ENCODE measurements at regions not wholly inside any gene's neighbourhood (a gene's known extent, or its start where the extent isn't known, plus 50 kb on each side); places are given as distances from the start of the nearest gene placed in this dataset.

- Histone ChIP-seq H3K27me3 (ENCODE audit: insufficient read depth, low read length) (no peaks in the 10 kb centered on the region), H3K4me1 (ENCODE audit: insufficient read depth, low read length) (no peaks in the 10 kb centered on the region), H3K4me3 (ENCODE audit: insufficient read depth, low read length) (no peak overlapping the region)
Measured at GRCh38 chr2:195162194-195162593, 494.8 kb upstream of the SLC39A10 start.

GRCh38 chr2:195160963-195161362 is 496.1 kb upstream of the SLC39A10 start:
- Histone ChIP-seq H3K36me3 (ENCODE audit: insufficient read depth, low read length) (no peaks in the 10 kb centered on the region), H3K4me1 (ENCODE audit: insufficient read depth, low read length) (no peaks in the 10 kb centered on the region), H3K9me3 (ENCODE audit: low read depth, low read length) (peaks cover 2% of the 10 kb centered on the region), H3K27me3 (ENCODE audit: insufficient read depth, low read length) (no peaks in the 10 kb centered on the region), H3K27ac (ENCODE audit: low read depth, low read length) (no peak overlapping the region), H3K79me2 (ENCODE audit: insufficient read depth, low read length) (no peaks in the 10 kb centered on the region), H3K4me2 (ENCODE audit: insufficient read depth, low read length) (no peak overlapping the region), H3K4me3 (ENCODE audit: insufficient read depth, low read length) (no peak overlapping the region), H2AFZ (ENCODE audit: low read length) (no peak overlapping the region), H4K20me1 (ENCODE audit: insufficient read depth, low read length) (no peaks in the 10 kb centered on the region)
- DNase-seq (ENCODE audit: insufficient read length, low spot score, missing footprints): no peak
- no peak for TF ChIP-seq CTCF (IDR thresholded peaks at IDR 0.05; ENCODE audit: extremely low read depth, low read depth, low read length)

More at GRCh38 chr2:195162194-195162593, 494.8 kb upstream of the SLC39A10 start:
- no peaks in the 10 kb centered on the region for H4K20me1 ChIP-seq (ENCODE audit: insufficient read depth, low read length)
- H3K36me3 ChIP-seq (ENCODE audit: insufficient read depth, low read length): no peaks in the 10 kb centered on the region
- H2AFZ ChIP-seq (ENCODE audit: low read length): no peak overlapping the region
- DNase-seq (ENCODE audit: insufficient read length, low spot score, missing footprints): no peak
- H3K4me2 ChIP-seq (ENCODE audit: insufficient read depth, low read length): no peak overlapping the region
- no peak for TF ChIP-seq CTCF (IDR thresholded peaks at IDR 0.05; ENCODE audit: extremely low read depth, low read depth, low read length)
- H3K79me2 ChIP-seq (ENCODE audit: insufficient read depth, low read length): no peaks in the 10 kb centered on the region
- H3K27ac ChIP-seq (ENCODE audit: low read depth, low read length): no peak overlapping the region
- peaks cover 2% of the 10 kb centered on the region for H3K9me3 ChIP-seq (ENCODE audit: low read depth, low read length)

- DNase-seq (ENCODE audit: insufficient read length, low spot score, missing footprints): no peak
- H3K4me2 ChIP-seq (ENCODE audit: insufficient read depth, low read length): no peak overlapping the region
- no peaks in the 10 kb centered on the region for H3K27me3 ChIP-seq (ENCODE audit: insufficient read depth, low read length)
- H3K4me3 ChIP-seq (ENCODE audit: insufficient read depth, low read length): no peak overlapping the region
- no peak for TF ChIP-seq CTCF (IDR thresholded peaks at IDR 0.05; ENCODE audit: extremely low read depth, low read depth, low read length)
- no peaks in the 10 kb centered on the region for H3K9me3 ChIP-seq (ENCODE audit: low read depth, low read length)
- H3K4me1 ChIP-seq (ENCODE audit: insufficient read depth, low read length): no peaks in the 10 kb centered on the region
- H3K36me3 ChIP-seq (ENCODE audit: insufficient read depth, low read length): no peaks in the 10 kb centered on the region
- H3K27ac ChIP-seq (ENCODE audit: low read depth, low read length): no peak overlapping the region
- H2AFZ ChIP-seq (ENCODE audit: low read length): no peak overlapping the region
- H4K20me1 ChIP-seq (ENCODE audit: insufficient read depth, low read length): no peaks in the 10 kb centered on the region
- H3K79me2 ChIP-seq (ENCODE audit: insufficient read depth, low read length): no peaks in the 10 kb centered on the region
Measured at GRCh38 chr2:195151711-195152110, 505.3 kb upstream of the SLC39A10 start.

DNA sequence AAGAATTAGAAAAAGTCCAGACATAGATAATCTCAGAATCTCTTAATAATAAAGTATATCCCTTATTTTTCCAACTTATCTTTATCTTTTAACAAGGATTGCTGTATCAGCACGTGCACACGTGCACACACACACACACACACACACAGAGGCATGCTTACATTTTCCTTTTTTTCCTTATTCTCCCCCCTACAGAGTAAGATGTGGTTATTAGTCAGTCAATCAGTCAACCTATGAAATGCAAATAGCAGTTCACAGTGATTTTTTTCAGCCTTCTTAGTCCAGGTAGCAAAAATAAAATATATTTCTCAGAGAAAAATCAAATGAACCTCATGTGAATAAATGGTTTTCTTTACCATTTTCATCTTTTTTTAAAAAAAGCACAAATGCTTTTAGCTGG is 506.2 kb upstream of the SLC39A10 start:
- H3K79me2 ChIP-seq (ENCODE audit: insufficient read depth, low read length): no peaks in the 10 kb centered on the region
- H3K4me1 ChIP-seq (ENCODE audit: insufficient read depth, low read length): no peaks in the 10 kb centered on the region
- H3K36me3 ChIP-seq (ENCODE audit: insufficient read depth, low read length): no peaks in the 10 kb centered on the region
- H3K4me2 ChIP-seq (ENCODE audit: insufficient read depth, low read length): no peak overlapping the region
- H3K9me3 ChIP-seq (ENCODE audit: low read depth, low read length): no peaks in the 10 kb centered on the region
- no peaks in the 10 kb centered on the region for H3K27me3 ChIP-seq (ENCODE audit: insufficient read depth, low read length)
- no peak overlapping the region for H3K27ac ChIP-seq (ENCODE audit: low read depth, low read length)
- no peak overlapping the region for H3K4me3 ChIP-seq (ENCODE audit: insufficient read depth, low read length)
- DNase-seq (ENCODE audit: insufficient read length, low spot score, missing footprints): no peak
- no peak overlapping the region for H2AFZ ChIP-seq (ENCODE audit: low read length)
- no peaks in the 10 kb centered on the region for H4K20me1 ChIP-seq (ENCODE audit: insufficient read depth, low read length)
- no peak for TF ChIP-seq CTCF (IDR thresholded peaks at IDR 0.05; ENCODE audit: extremely low read depth, low read depth, low read length)

Data from osteoblast (primary cell).